Breast epithelium (tissue), 3 donors: ENCODE measurements at regions not wholly inside any gene's neighbourhood (a gene's known extent, or its start where the extent isn't known, plus 50 kb on each side); places are given as distances from the start of the nearest gene placed in this dataset.

Experiments
- POLR2A ChIP-seq: fragments of 450-650 bp; IDR thresholded peaks from one replicate; pipeline ENCODE4 v1.6.1; 2016; ENCODE audit warnings: antibody characterized with exemption, mild to moderate bottlenecking, moderate library complexity
- POLR2AphosphoS5 ChIP-seq, 3 donors: sonication (generic); formaldehyde crosslinking; IDR thresholded peaks; one replicate each; pipeline ENCODE4 v1.6.1; 2017; ENCODE audit warnings: antibody characterized with exemption in 3 of 3
- TF ChIP-seq, protein P1 (sequence below), 3 donors: fragments of 450-650 bp; IDR thresholded peaks; one replicate each; pipeline ENCODE4 v1.5.1; 2016 to 2017; ENCODE audit warnings: antibody characterized with exemption in 3 of 3, mild to moderate bottlenecking in 3 of 3, moderate library complexity in 3 of 3

DNA sequence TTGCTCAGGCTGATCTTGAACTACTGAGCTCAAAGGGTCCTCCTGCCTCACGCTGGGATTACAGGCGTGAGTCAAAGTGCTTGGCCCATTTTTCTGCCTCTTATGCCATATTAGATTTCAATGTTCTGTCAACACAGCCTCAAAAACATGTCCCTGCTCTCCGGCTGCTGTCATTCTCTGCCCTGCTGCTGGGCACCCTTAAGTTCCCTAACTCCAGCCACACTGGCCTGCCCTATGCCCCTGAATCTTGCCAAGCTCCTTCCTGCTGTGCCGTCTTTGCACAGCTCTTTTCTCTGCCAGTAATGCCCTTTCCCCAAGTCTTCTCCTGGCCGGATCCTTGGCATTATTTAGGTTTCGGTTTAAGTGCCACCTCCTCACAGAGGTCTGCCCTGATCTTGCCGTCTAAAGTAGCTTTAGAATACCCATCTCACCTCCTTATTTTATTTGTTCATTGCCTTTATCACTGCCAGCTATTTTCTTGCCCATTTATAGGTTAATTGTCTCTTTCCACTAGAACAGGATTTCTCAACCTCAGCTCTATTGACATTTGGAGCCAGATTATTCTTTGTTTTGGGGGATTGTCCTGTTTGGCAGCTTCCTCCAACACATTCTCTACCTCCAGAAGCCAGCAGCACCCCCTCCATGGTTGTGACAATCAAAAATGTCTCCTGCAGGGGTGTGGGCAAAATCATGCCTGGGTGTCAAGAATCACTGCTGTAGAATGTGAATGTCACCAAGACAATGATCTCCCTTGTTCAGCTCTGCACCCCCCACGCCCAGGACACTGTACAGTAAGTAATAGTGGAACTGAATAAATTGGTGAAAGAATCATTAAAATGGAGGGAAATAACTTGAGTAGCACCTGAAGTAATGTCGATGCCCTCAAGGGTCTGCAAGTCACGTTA is 168.2 kb downstream of the CYLD start:
- TF ChIP-seq, protein P1, sequence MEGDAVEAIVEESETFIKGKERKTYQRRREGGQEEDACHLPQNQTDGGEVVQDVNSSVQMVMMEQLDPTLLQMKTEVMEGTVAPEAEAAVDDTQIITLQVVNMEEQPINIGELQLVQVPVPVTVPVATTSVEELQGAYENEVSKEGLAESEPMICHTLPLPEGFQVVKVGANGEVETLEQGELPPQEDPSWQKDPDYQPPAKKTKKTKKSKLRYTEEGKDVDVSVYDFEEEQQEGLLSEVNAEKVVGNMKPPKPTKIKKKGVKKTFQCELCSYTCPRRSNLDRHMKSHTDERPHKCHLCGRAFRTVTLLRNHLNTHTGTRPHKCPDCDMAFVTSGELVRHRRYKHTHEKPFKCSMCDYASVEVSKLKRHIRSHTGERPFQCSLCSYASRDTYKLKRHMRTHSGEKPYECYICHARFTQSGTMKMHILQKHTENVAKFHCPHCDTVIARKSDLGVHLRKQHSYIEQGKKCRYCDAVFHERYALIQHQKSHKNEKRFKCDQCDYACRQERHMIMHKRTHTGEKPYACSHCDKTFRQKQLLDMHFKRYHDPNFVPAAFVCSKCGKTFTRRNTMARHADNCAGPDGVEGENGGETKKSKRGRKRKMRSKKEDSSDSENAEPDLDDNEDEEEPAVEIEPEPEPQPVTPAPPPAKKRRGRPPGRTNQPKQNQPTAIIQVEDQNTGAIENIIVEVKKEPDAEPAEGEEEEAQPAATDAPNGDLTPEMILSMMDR (IDR thresholded peaks at IDR 0.05): no peak
- TF ChIP-seq POLR2AphosphoS5 (IDR thresholded peaks at IDR 0.05): no peak
- TF ChIP-seq POLR2A: no peak
